ENCODE measurements at regions not wholly inside any gene's neighbourhood (a gene's known extent, or its start where the extent isn't known, plus 50 kb on each side); places are given as distances from the start of the nearest gene placed in this dataset.

DNA sequence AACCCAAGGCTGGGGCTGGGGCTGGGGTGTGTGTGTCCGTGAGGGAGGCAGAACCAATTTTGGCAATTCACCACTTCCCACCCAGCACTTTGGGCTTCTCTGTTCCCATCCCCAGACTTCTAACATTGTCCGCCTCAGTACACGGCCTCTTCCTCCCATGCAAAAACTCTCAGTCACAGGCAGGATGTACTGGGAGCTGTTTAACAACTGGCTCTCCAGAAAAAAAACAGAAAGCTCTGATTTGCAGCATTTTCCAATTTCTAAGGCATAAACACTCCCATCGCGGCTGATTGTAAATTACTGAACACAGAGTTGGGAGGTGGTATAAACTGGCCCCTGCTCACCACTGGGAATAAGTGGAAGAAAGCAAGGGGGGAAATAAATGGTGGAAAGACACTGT is 73.1 kb upstream of the MAP4K3 start:
- Histone ChIP-seq H2AK5ac (ENCODE audit: low read length, severe bottlenecking) (peak overlapping the region; percentile 88), H3K4me3 (ENCODE audit: insufficient read depth in 1 of 2, low read depth in 1 of 2, low read length in 2 of 2) (no peak overlapping the region)
- whole genome bisulfite sequencing = 53% methylated on average over 5 of the region's 5 CpGs

GRCh38 chr2:39511219-39511604 is 74.1 kb upstream of the MAP4K3 start:
- H3K4me3 ChIP-seq (ENCODE audit: insufficient read depth in 1 of 2, low read depth in 1 of 2, low read length in 2 of 2) = no peak overlapping the region
- peaks cover 7% of the 10 kb centered on the region for H3K79me1 ChIP-seq (replicated peaks; ENCODE audit: low read length, poor library complexity, severe bottlenecking)
- H2BK5ac ChIP-seq (ENCODE audit: low read depth, low read length, poor library complexity, severe bottlenecking) = no peak overlapping the region
- H3K14ac ChIP-seq (ENCODE audit: low read length in 2 of 2) = peak overlapping the region in 1 of 2 experiments; percentile 92
- H3K4me2 ChIP-seq (ENCODE audit: low read length, poor library complexity, severe bottlenecking) = no peak overlapping the region
- H3K27me3 ChIP-seq (ENCODE audit: control insufficient read depth in 1 of 2, insufficient read depth in 1 of 2, low read length in 2 of 2) = no peaks in the 10 kb centered on the region
- H3K27ac ChIP-seq (ENCODE audit: low read length, poor library complexity, severe bottlenecking) = no peak overlapping the region
- H3K18ac ChIP-seq (ENCODE audit: low read depth in 1 of 2, low read length in 2 of 2) = peak overlapping the region; percentile 87 to 96
- peak overlapping the region; percentile 77 for H4K8ac ChIP-seq (ENCODE audit: low read length)
- peaks cover 13% of the 10 kb centered on the region for H3K4me1 ChIP-seq (ENCODE audit: control insufficient read depth, insufficient read depth, low read depth, low read length)
- WGBS = 99% methylated on average over 4 of the region's 4 CpGs
- H4K91ac ChIP-seq (ENCODE audit: low read length) = peak overlapping the region; percentile 91
- no peak for DNase-seq
- peak overlapping the region; percentile 49 to 60 for H2BK12ac ChIP-seq (ENCODE audit: low read length in 2 of 2)
- H3K9ac ChIP-seq (ENCODE audit: low read length) = no peak overlapping the region
- peak overlapping the region; percentile 99 for H3K4ac ChIP-seq (ENCODE audit: low read depth in 1 of 2, low read length in 2 of 2)
- H2BK120ac ChIP-seq (ENCODE audit: low read depth, low read length) = peak overlapping the region; percentile 59
- H3K9me3 ChIP-seq (ENCODE audit: control insufficient read depth, low read length) = no peaks in the 10 kb centered on the region
- no peak overlapping the region for H3K23ac ChIP-seq (ENCODE audit: low read length in 2 of 2)
- peak overlapping the region; percentile 78 for H2BK15ac ChIP-seq (ENCODE audit: low read depth, poor library complexity, severe bottlenecking)
- no peak overlapping the region for H2AFZ ChIP-seq (ENCODE audit: low read depth, low read length)
- H3K36me3 ChIP-seq (ENCODE audit: control insufficient read depth in 1 of 2, insufficient read depth in 2 of 2, low read depth in 1 of 2, low read length in 2 of 2) = no peaks in the 10 kb centered on the region
- peak overlapping the region; percentile 97 for H2AK5ac ChIP-seq (ENCODE audit: low read length, severe bottlenecking)

More for the DNA sequence above, 73.1 kb upstream of the MAP4K3 start:
- Histone ChIP-seq H3K4me1 (ENCODE audit: control insufficient read depth, insufficient read depth, low read depth, low read length) (peaks cover 17% of the 10 kb centered on the region), H3K9ac (ENCODE audit: low read length) (no peak overlapping the region), H3K4me2 (ENCODE audit: low read length, poor library complexity, severe bottlenecking) (no peak overlapping the region), H2AFZ (ENCODE audit: low read depth, low read length) (no peak overlapping the region), H2BK15ac (ENCODE audit: low read depth, poor library complexity, severe bottlenecking) (peak overlapping the region; percentile 99), H4K8ac (ENCODE audit: low read length) (peak overlapping the region; percentile 91), H3K4ac (ENCODE audit: low read depth in 1 of 2, low read length in 2 of 2) (peak overlapping the region; percentile 27 to 95), H3K18ac (ENCODE audit: low read depth in 1 of 2, low read length in 2 of 2) (peak overlapping the region; percentile 70 to 90), H3K27me3 (ENCODE audit: control insufficient read depth in 1 of 2, insufficient read depth in 1 of 2, low read length in 2 of 2) (no peaks in the 10 kb centered on the region), H3K23ac (ENCODE audit: low read length in 2 of 2) (no peak overlapping the region), H3K27ac (ENCODE audit: low read length, poor library complexity, severe bottlenecking) (no peak overlapping the region), H3K14ac (ENCODE audit: low read length in 2 of 2) (no peak overlapping the region), H4K91ac (ENCODE audit: low read length) (peak overlapping the region; percentile 84), H3K36me3 (ENCODE audit: control insufficient read depth in 1 of 2, insufficient read depth in 2 of 2, low read depth in 1 of 2, low read length in 2 of 2) (no peaks in the 10 kb centered on the region), H3K9me3 (ENCODE audit: control insufficient read depth, low read length) (no peaks in the 10 kb centered on the region), H2BK5ac (ENCODE audit: low read depth, low read length, poor library complexity, severe bottlenecking) (no peak overlapping the region), H3K79me1 (replicated peaks; ENCODE audit: low read length, poor library complexity, severe bottlenecking) (peaks cover 5% of the 10 kb centered on the region), H2BK120ac (ENCODE audit: low read depth, low read length) (peak overlapping the region; percentile 90), H2BK12ac (ENCODE audit: low read length in 2 of 2) (peak overlapping the region; percentile 80 to 87)
- DNase-seq = peak; percentile 46

DNA sequence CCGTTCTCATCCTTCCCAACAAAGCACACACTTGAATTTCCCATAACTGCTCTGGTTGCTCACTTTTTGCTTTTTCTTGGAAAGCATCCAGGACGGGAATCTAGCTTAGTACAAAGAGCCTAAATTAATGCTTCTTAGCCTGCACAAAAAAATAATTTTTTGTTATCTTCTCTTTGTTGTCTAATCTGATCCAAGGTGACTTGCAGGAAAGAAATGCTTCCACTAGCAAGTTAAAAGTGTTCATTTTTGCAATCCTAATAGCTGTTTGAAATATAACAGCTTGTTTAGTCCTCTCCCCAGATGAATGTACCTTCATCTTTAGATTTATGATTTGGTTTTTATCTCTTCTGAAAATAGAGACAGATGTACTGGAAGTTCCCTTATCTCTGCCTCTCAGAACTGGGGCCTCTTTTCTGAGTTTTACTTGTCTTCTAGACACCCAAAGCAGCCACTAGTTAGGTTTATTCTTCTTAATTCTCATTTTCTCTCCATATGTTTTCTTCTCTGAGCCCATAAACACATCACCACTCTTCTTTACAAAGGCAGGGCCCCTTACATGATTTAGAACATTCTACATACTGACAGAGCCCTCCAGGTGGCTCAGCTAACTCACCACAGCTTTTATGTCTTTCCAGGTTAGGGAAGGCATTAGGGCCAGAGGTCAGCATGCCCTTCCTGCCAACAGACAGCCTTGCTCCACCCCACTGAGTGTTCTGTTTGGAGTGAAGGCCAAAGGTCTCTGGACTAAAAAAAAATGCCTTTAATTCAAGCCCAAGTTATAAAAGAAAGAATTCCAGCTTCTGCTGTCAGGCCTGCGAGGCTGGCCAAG is 74.7 kb upstream of the MAP4K3 start:
- H2AFZ ChIP-seq (ENCODE audit: low read depth, low read length) = no peak overlapping the region
- no peak overlapping the region for H3K23ac ChIP-seq (ENCODE audit: low read length in 2 of 2)

DNA sequence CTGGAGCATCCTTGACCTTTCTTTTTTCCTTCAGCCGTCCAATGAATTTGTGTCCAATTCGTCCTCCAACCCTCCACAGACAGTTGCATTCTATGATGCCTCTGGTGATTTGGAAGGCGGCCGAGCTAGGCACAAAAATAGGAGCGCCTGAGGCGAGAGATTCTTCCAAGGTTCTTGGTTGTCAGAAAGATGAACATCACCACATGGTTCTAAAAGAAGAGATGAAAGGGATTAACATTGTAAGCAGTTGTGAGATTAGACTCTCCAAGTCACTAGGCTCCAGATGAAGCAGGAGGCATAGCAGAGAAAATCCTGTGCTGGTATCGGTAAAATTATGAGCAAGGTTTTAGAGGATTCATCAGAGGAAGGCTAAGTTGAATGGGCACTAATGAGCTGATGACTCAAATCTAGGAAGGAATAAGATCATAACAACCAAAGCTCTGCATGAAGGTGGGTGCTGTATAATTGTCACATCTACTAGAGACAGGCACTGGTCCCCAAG is 75.4 kb upstream of the MAP4K3 start:
- peak overlapping the region; percentile 64 for H4K91ac ChIP-seq (ENCODE audit: low read length)
- H2AFZ ChIP-seq (ENCODE audit: low read depth, low read length) = no peak overlapping the region
- peak overlapping the region; percentile 13 for H3K9ac ChIP-seq (ENCODE audit: low read length)
- DNase-seq = no peak
- H3K23ac ChIP-seq (ENCODE audit: low read length in 2 of 2) = no peak overlapping the region
- no peaks in the 10 kb centered on the region for H3K36me3 ChIP-seq (ENCODE audit: control insufficient read depth in 1 of 2, insufficient read depth in 2 of 2, low read depth in 1 of 2, low read length in 2 of 2)
- 76% methylated on average over 7 of the region's 7 CpGs for WGBS
- H3K18ac ChIP-seq (ENCODE audit: low read depth in 1 of 2, low read length in 2 of 2) = peak overlapping the region; percentile 42 to 89
- peak overlapping the region; percentile 65 for H2BK15ac ChIP-seq (ENCODE audit: low read depth, poor library complexity, severe bottlenecking)
- no peaks in the 10 kb centered on the region for H3K27me3 ChIP-seq (ENCODE audit: control insufficient read depth in 1 of 2, insufficient read depth in 1 of 2, low read length in 2 of 2)
- H3K4me1 ChIP-seq (ENCODE audit: control insufficient read depth, insufficient read depth, low read depth, low read length) = peaks cover 15% of the 10 kb centered on the region
- peak overlapping the region; percentile 76 for H4K8ac ChIP-seq (ENCODE audit: low read length)
- H2BK5ac ChIP-seq (ENCODE audit: low read depth, low read length, poor library complexity, severe bottlenecking) = no peak overlapping the region
- H3K4ac ChIP-seq (ENCODE audit: low read depth in 1 of 2, low read length in 2 of 2) = peak overlapping the region; percentile 54 to 86
- peak overlapping the region; percentile 86 for H2AK5ac ChIP-seq (ENCODE audit: low read length, severe bottlenecking)
- no peak overlapping the region for H3K14ac ChIP-seq (ENCODE audit: low read length in 2 of 2)
- H2BK120ac ChIP-seq (ENCODE audit: low read depth, low read length) = peak overlapping the region; percentile 54
- H3K79me1 ChIP-seq (replicated peaks; ENCODE audit: low read length, poor library complexity, severe bottlenecking) = peaks cover 5% of the 10 kb centered on the region
- peak overlapping the region; percentile 22 for H3K27ac ChIP-seq (ENCODE audit: low read length, poor library complexity, severe bottlenecking)
- H3K4me3 ChIP-seq (ENCODE audit: insufficient read depth in 1 of 2, low read depth in 1 of 2, low read length in 2 of 2) = no peak overlapping the region
- no peak overlapping the region for H3K4me2 ChIP-seq (ENCODE audit: low read length, poor library complexity, severe bottlenecking)
- peak overlapping the region in 1 of 2 experiments; percentile 20 for H2BK12ac ChIP-seq (ENCODE audit: low read length in 2 of 2)
- H3K9me3 ChIP-seq (ENCODE audit: control insufficient read depth, low read length) = no peaks in the 10 kb centered on the region

More for the DNA sequence above, 74.7 kb upstream of the MAP4K3 start:
- H3K9me3 ChIP-seq (ENCODE audit: control insufficient read depth, low read length) = no peaks in the 10 kb centered on the region
- H2BK15ac ChIP-seq (ENCODE audit: low read depth, poor library complexity, severe bottlenecking) = peak overlapping the region; percentile 78
- peak overlapping the region; percentile 99 for H3K4ac ChIP-seq (ENCODE audit: low read depth in 1 of 2, low read length in 2 of 2)
- H3K36me3 ChIP-seq (ENCODE audit: control insufficient read depth in 1 of 2, insufficient read depth in 2 of 2, low read depth in 1 of 2, low read length in 2 of 2) = no peaks in the 10 kb centered on the region
- H3K27ac ChIP-seq (ENCODE audit: low read length, poor library complexity, severe bottlenecking) = peak overlapping the region; percentile 22
- H3K18ac ChIP-seq (ENCODE audit: low read depth in 1 of 2, low read length in 2 of 2) = peak overlapping the region; percentile 87 to 96
- H2BK5ac ChIP-seq (ENCODE audit: low read depth, low read length, poor library complexity, severe bottlenecking) = no peak overlapping the region
- peak; percentile 25 for DNase-seq
- H3K9ac ChIP-seq (ENCODE audit: low read length) = peak overlapping the region; percentile 13
- no peak overlapping the region for H3K14ac ChIP-seq (ENCODE audit: low read length in 2 of 2)
- 59% methylated on average over 2 of the region's 3 CpGs for WGBS
- H4K91ac ChIP-seq (ENCODE audit: low read length) = peak overlapping the region; percentile 91
- peaks cover 7% of the 10 kb centered on the region for H3K79me1 ChIP-seq (replicated peaks; ENCODE audit: low read length, poor library complexity, severe bottlenecking)
- no peaks in the 10 kb centered on the region for H3K27me3 ChIP-seq (ENCODE audit: control insufficient read depth in 1 of 2, insufficient read depth in 1 of 2, low read length in 2 of 2)
- H2AK5ac ChIP-seq (ENCODE audit: low read length, severe bottlenecking) = peak overlapping the region; percentile 97
- H3K4me1 ChIP-seq (ENCODE audit: control insufficient read depth, insufficient read depth, low read depth, low read length) = peaks cover 16% of the 10 kb centered on the region
- peak overlapping the region; percentile 77 for H4K8ac ChIP-seq (ENCODE audit: low read length)
- H3K4me2 ChIP-seq (ENCODE audit: low read length, poor library complexity, severe bottlenecking) = no peak overlapping the region
- peak overlapping the region; percentile 49 to 60 for H2BK12ac ChIP-seq (ENCODE audit: low read length in 2 of 2)
- H3K4me3 ChIP-seq (ENCODE audit: insufficient read depth in 1 of 2, low read depth in 1 of 2, low read length in 2 of 2) = no peak overlapping the region
- H2BK120ac ChIP-seq (ENCODE audit: low read depth, low read length) = peak overlapping the region; percentile 54

All from mesenchymal stem cell (in vitro differentiated cells and primary cell).